ENCODE measurements at regions not wholly inside any gene's neighbourhood (a gene's known extent, or its start where the extent isn't known, plus 50 kb on each side); places are given as distances from the start of the nearest gene placed in this dataset.
"Not testable (repeated sequence)": the region's sequence is repeated elsewhere in the genome, so short reads cannot be mapped to it uniquely, and the experiment has no call there.

- DNase-seq (ENCODE audit: low read depth): no peak
Measured at GRCh38 chr9:28105001-28105400, 531.7 kb upstream of the C9orf72 start.

GRCh38 chr9:28120184-28120583, 546.9 kb upstream of the C9orf72 start:
- DNase-seq (ENCODE audit: low read depth): no peak

- DNase-seq (ENCODE audit: low read depth): no peak
Measured at GRCh38 chr9:28120626-28121025, 547.3 kb upstream of the C9orf72 start.

- no peak for DNase-seq (ENCODE audit: low read depth)
Measured at GRCh38 chr9:28121366-28121765, 548.1 kb upstream of the C9orf72 start.

- DNase-seq (ENCODE audit: low read depth): no peak
Measured at GRCh38 chr9:28124917-28125316, 551.6 kb upstream of the C9orf72 start.

GRCh38 chr9:28127101-28127500, 553.8 kb upstream of the C9orf72 start:
- no peak for DNase-seq (ENCODE audit: low read depth)

GRCh38 chr9:28134446-28134976, 561.2 kb upstream of the C9orf72 start:
- DNase-seq (ENCODE audit: low read depth): no peak

- DNase-seq (ENCODE audit: low read depth): no peak
Measured at GRCh38 chr9:28135549-28135948, 562.3 kb upstream of the C9orf72 start.

- no peak for DNase-seq (ENCODE audit: low read depth)
Measured at GRCh38 chr9:28136113-28136512, 562.8 kb upstream of the C9orf72 start.

- not testable (repeated sequence) for DNase-seq (ENCODE audit: low read depth)
Measured at GRCh38 chr9:28147430-28147829, 574.1 kb upstream of the C9orf72 start.

GRCh38 chr9:28147923-28148597, 574.8 kb upstream of the C9orf72 start:
- not testable (repeated sequence) for DNase-seq (ENCODE audit: low read depth)

- not testable (repeated sequence) for DNase-seq (ENCODE audit: low read depth)
Measured at GRCh38 chr9:28149361-28150050, 576.2 kb upstream of the C9orf72 start.

- DNase-seq (ENCODE audit: low read depth): no peak
Measured at GRCh38 chr9:28155067-28155466, 581.8 kb upstream of the C9orf72 start.

GRCh38 chr9:28155671-28156070, 582.4 kb upstream of the C9orf72 start:
- DNase-seq (ENCODE audit: low read depth): no peak

- no peak for DNase-seq (ENCODE audit: low read depth)
Measured at GRCh38 chr9:28158451-28158850, 585.2 kb upstream of the C9orf72 start.

- DNase-seq (ENCODE audit: low read depth): no peak
Measured at GRCh38 chr9:28163619-28164018, 590.3 kb upstream of the C9orf72 start.

GRCh38 chr9:28166179-28166578, 592.9 kb upstream of the C9orf72 start:
- DNase-seq (ENCODE audit: low read depth): no peak

GRCh38 chr9:28177142-28177541, 603.9 kb upstream of the C9orf72 start:
- DNase-seq (ENCODE audit: low read depth): no peak

- no peak for DNase-seq (ENCODE audit: low read depth)
Measured at GRCh38 chr9:28177925-28178324, 604.6 kb upstream of the C9orf72 start.

GRCh38 chr9:28179893-28180292, 606.6 kb upstream of the C9orf72 start:
- DNase-seq (ENCODE audit: low read depth): no peak

GRCh38 chr9:28190981-28191380, 617.7 kb upstream of the C9orf72 start:
- no peak for DNase-seq (ENCODE audit: low read depth)

GRCh38 chr9:28197653-28198052, 624.4 kb upstream of the C9orf72 start:
- DNase-seq (ENCODE audit: low read depth): no peak

- no peak for DNase-seq (ENCODE audit: low read depth)
Measured at GRCh38 chr9:28203036-28203435, 629.8 kb upstream of the C9orf72 start.

GRCh38 chr9:28206280-28206679, 633.0 kb upstream of the C9orf72 start:
- DNase-seq (ENCODE audit: low read depth): no peak
